CD14-positive monocyte (primary cell): ENCODE measurements at regions not wholly inside any gene's neighbourhood (a gene's known extent, or its start where the extent isn't known, plus 50 kb on each side); places are given as distances from the start of the nearest gene placed in this dataset.

Experiments used
- DNase-seq, 3 donors: peaks; one replicate each; pipeline ENCODE4 v3.0.0-alpha.2; 2011 to 2022
- H2AFZ ChIP-seq: 2 replicates; pipeline ENCODE4 v1.6.0; 2012; ENCODE audit warnings: mild to moderate bottlenecking, low read depth, low read length, inconsistent platforms; ENCODE audit not compliant: insufficient read depth, poor library complexity, severe bottlenecking
- H3K27ac ChIP-seq, 2 donors: 1 replicate in 1 of 2; 2 replicates in 1 of 2; pipeline ENCODE4 v1.5.1; 2012 to 2013; ENCODE audit warnings: low read length in 2 of 2, control low read depth in 1 of 2, inconsistent platforms in 1 of 2, low read depth in 1 of 2, mild to moderate bottlenecking in 1 of 2
- H3K27me3 ChIP-seq, 2 donors: one replicate each; pipeline versions ENCODE4 v1.6.0 to v1.6.1; 2011 to 2013; ENCODE audit warnings: low read length in 2 of 2; ENCODE audit not compliant: control insufficient read depth in 2 of 2, insufficient read depth in 2 of 2
- H3K36me3 ChIP-seq, 2 donors: replicated peaks in 1 of 2; 1 replicate in 1 of 2; 2 replicates in 1 of 2; pipeline versions ENCODE4 v1.5.1 to v1.6.1; 2012 to 2013; ENCODE audit warnings: low read length in 2 of 2, control low read depth in 1 of 2, inconsistent platforms in 1 of 2, mild to moderate bottlenecking in 1 of 2; ENCODE audit not compliant: insufficient read depth in 2 of 2, control insufficient read depth in 1 of 2
- H3K4me1 ChIP-seq, 2 donors: 1 replicate in 1 of 2; 2 replicates in 1 of 2; pipeline versions ENCODE4 v1.5.1 to v1.6.1; 2012 to 2013; ENCODE audit warnings: low read length in 2 of 2, control low read depth in 1 of 2, inconsistent platforms in 1 of 2, mild to moderate bottlenecking in 1 of 2, moderate library complexity in 1 of 2; ENCODE audit not compliant: insufficient read depth in 2 of 2, control insufficient read depth in 1 of 2
- H3K4me2 ChIP-seq: replicated peaks from 2 replicates; pipeline ENCODE3; 2012; ENCODE audit warnings: low read length, moderate library complexity, mild to moderate bottlenecking; ENCODE audit not compliant: poor library complexity, severe bottlenecking; ENCODE audit errors: extremely low read depth
- H3K4me3 ChIP-seq, 3 experiments: fragments of 200-600 bp in 1 of 3; sonication (generic) in 1 of 3; replicated peaks in 1 of 3; 1 replicate in 2 of 3; 2 replicates in 1 of 3; pipeline ENCODE4 v1.5.1; 2011 to 2013; ENCODE audit warnings: low read length in 3 of 3, mild to moderate bottlenecking in 3 of 3, control low read depth in 2 of 3, low read depth in 2 of 3, inconsistent platforms in 1 of 3, moderate library complexity in 1 of 3
- H3K79me2 ChIP-seq: 2 replicates; pipeline ENCODE4 v1.6.0; 2012; ENCODE audit warnings: mild to moderate bottlenecking, control low read depth, inconsistent platforms, low read length, moderate library complexity; ENCODE audit not compliant: insufficient read depth
- H3K9ac ChIP-seq: 2 replicates; pipeline ENCODE4 v1.6.0; 2017; ENCODE audit warnings: low read length, mild to moderate bottlenecking; ENCODE audit not compliant: insufficient read depth, poor library complexity, severe bottlenecking
- H3K9me3 ChIP-seq, 2 donors: replicated peaks in 1 of 2; 1 replicate in 1 of 2; 2 replicates in 1 of 2; pipeline versions ENCODE4 v1.5.1 to v1.6.1; 2012 to 2013; ENCODE audit warnings: low read length in 2 of 2, control low read depth in 1 of 2; ENCODE audit not compliant: control insufficient read depth in 1 of 2, insufficient read depth in 1 of 2
- H4K20me1 ChIP-seq: 2 replicates; pipeline ENCODE4 v1.6.0; 2012; ENCODE audit warnings: mild to moderate bottlenecking, low read length, control low read depth, moderate library complexity; ENCODE audit not compliant: insufficient read depth
- H3K27ac Mint-ChIP-seq, 7 donors: one replicate each; pipeline ENCODE4 v1.8.0; 2020; ENCODE audit warnings: mild to moderate bottlenecking in 7 of 7, mixed read lengths in 7 of 7, moderate library complexity in 6 of 7, inconsistent platforms in 2 of 7
- H3K27me3 Mint-ChIP-seq, 3 donors: one replicate each; pipeline ENCODE4 v1.8.0; 2021 to 2022; ENCODE audit warnings: low read depth in 3 of 3, mild to moderate bottlenecking in 3 of 3, mixed read lengths in 3 of 3, moderate library complexity in 3 of 3, inconsistent platforms in 1 of 3
- H3K36me3 Mint-ChIP-seq, 2 donors: one replicate each; pipeline ENCODE4 v1.8.0; 2020; ENCODE audit warnings: mixed read lengths in 2 of 2, inconsistent platforms in 1 of 2, mild to moderate bottlenecking in 1 of 2
- H3K4me1 Mint-ChIP-seq: one replicate; pipeline ENCODE4 v1.8.0; 2020; ENCODE audit warnings: mild to moderate bottlenecking, mixed read lengths
- H3K4me3 Mint-ChIP-seq, 2 donors: one replicate each; pipeline ENCODE4 v1.8.0; 2020; ENCODE audit warnings: mild to moderate bottlenecking in 2 of 2, mixed read lengths in 2 of 2, moderate library complexity in 1 of 2
- H3K9me3 Mint-ChIP-seq, 7 donors: one replicate each; pipeline ENCODE4 v1.8.0; 2020 to 2022; ENCODE audit warnings: mixed read lengths in 7 of 7, mild to moderate bottlenecking in 6 of 7, moderate library complexity in 6 of 7, inconsistent platforms in 2 of 7
- CTCF ChIP-seq: fragments of 200-600 bp; IDR thresholded peaks from one replicate; pipeline ENCODE4 v1.8.0; 2022; ENCODE audit warnings: antibody characterized with exemption, mild to moderate bottlenecking
- WGBS: methylation state at CpG from one replicate; pipeline ENCODE4 v1.1.5; 2013; ENCODE audit warnings: missing lambda C conversion rate; ENCODE audit not compliant: insufficient coverage; 5-methylcytosine and 5-hydroxymethylcytosine counted together
- intact Hi-C, 2 donors: fragments of 100-400 bp; cut with micrococcal nuclease; formaldehyde crosslinking; loops; one replicate each; pipeline versions ENCODE4 v1.15.0 to v1.15.1; 2023

- no peak overlapping the region for H3K27ac Mint-ChIP-seq
- no peak overlapping the region for H3K27ac ChIP-seq
- H3K9ac ChIP-seq, result no peak overlapping the region
- H3K27me3 Mint-ChIP-seq, result no peaks in the 10 kb centered on the region
- no peak for DNase-seq
- H3K9me3 ChIP-seq, result peaks cover 0 to 4% of the 10 kb centered on the region in 2 donors
- no peaks in the 10 kb centered on the region for H3K4me1 ChIP-seq
- H3K36me3 ChIP-seq, result no peaks in the 10 kb centered on the region
- no peaks in the 10 kb centered on the region for H3K79me2 ChIP-seq
- TF ChIP-seq CTCF, result no peak
- no CpG with 5 or more reads among the region's 2 CpGs for WGBS
- H4K20me1 ChIP-seq, result no peaks in the 10 kb centered on the region
- no peak overlapping the region for H3K4me3 ChIP-seq
- H3K36me3 Mint-ChIP-seq, result no peaks in the 10 kb centered on the region
- no peak overlapping the region for H3K4me3 Mint-ChIP-seq
- no peak overlapping the region for H2AFZ ChIP-seq
- no peaks in the 10 kb centered on the region for H3K4me1 Mint-ChIP-seq
- no peak overlapping the region for H3K4me2 ChIP-seq
- intact Hi-C loops, result no loop called here
- peaks cover 0 to 17% (median 3%) of the 10 kb centered on the region in 7 donors for H3K9me3 Mint-ChIP-seq
- no peaks in the 10 kb centered on the region for H3K27me3 ChIP-seq
Observed at GRCh38 chr7:16320099-16320660, 101.2 kb downstream of the CRPPA start.

GRCh38 chr7:16318989-16319915, 102.1 kb downstream of the CRPPA start:
- intact Hi-C loops, result no loop called here
- no peak overlapping the region for H3K27ac Mint-ChIP-seq
- no peak overlapping the region for H3K4me2 ChIP-seq
- H3K9me3 Mint-ChIP-seq, result peaks cover 0 to 15% (median 2%) of the 10 kb centered on the region in 7 donors
- no peak overlapping the region for H3K27ac ChIP-seq
- no peaks in the 10 kb centered on the region for H3K27me3 ChIP-seq
- H4K20me1 ChIP-seq, result no peaks in the 10 kb centered on the region
- no peaks in the 10 kb centered on the region for H3K36me3 ChIP-seq
- no peak overlapping the region for H3K4me3 ChIP-seq
- no peak for DNase-seq
- H2AFZ ChIP-seq, result no peak overlapping the region
- H3K9me3 ChIP-seq, result peaks cover 0 to 4% of the 10 kb centered on the region in 2 donors
- no peaks in the 10 kb centered on the region for H3K4me1 ChIP-seq
- H3K27me3 Mint-ChIP-seq, result no peaks in the 10 kb centered on the region
- no peaks in the 10 kb centered on the region for H3K36me3 Mint-ChIP-seq
- no peaks in the 10 kb centered on the region for H3K79me2 ChIP-seq
- TF ChIP-seq CTCF, result no peak
- H3K4me3 Mint-ChIP-seq, result no peak overlapping the region
- WGBS, result 86% methylated on average over 1 of the region's 6 CpGs
- H3K4me1 Mint-ChIP-seq, result no peaks in the 10 kb centered on the region
- H3K9ac ChIP-seq, result no peak overlapping the region
